Amniotic epithelial cell (primary cell): ENCODE measurements at regions not wholly inside any gene's neighbourhood (a gene's known extent, or its start where the extent isn't known, plus 50 kb on each side); places are given as distances from the start of the nearest gene placed in this dataset.

Experiments
- DNase-seq: peaks from one replicate; pipeline ENCODE4 v3.0.0-alpha.2; 2010; ENCODE audit warnings: low read depth

DNA sequence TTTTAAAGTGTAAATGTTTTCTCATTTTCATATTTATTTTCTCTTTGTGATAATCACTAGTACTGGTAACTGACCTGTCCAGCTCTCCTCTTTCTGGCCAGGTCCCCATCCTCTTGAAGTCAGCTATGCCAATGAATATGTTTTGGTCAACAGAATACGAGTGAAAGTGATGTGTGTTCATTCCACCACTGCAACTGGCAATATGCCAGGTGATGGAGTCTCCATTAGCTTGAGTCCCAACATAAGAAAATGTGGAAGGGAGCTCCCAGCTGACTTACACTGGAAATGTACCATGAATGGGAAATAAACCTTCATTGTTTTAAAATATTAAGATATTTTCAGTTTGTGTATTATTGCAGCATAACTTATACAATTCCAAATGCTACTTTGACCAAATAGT is 75.8 kb downstream of the CCDC34 start:
- no peak for DNase-seq

DNA sequence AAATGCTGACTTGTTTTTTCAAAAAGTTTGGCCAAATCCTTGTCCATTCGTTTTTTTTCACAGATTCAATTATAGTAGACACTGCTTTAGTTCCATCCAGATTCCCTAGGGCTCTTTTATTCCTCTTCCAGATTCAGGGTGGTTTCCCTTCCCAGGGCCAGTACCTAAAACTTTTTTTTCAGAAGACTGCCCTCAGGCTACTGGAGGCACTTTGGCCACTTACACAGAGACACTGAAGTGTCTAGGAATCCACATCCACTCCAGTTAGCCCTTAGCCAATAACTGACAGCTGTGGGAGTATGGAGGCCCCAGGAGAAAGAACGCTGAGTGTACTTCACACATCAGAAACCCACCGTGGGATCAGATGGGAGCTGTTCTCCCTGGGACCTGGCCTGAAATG is 77.3 kb downstream of the CCDC34 start:
- no peak for DNase-seq

DNA sequence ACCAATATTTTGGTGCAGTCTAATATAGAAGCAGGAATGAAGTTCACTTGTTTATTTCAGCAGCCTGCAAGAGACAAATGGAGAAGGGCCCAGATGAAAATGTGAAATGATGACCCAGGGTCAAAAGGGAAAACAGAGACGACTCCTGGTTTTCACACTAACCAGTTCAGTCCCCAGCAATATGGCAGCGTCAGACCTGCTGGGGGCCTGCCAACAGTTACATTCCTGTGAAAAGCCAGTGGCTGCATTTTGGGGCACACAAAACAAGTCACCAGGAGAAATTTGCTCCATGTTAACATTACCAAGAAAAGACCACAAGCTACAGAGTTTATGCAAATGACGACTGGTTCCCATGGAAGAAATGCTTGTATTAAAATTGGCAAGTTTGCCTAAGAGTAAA is 80.2 kb downstream of the CCDC34 start:
- DNase-seq: peak; percentile 10

DNA sequence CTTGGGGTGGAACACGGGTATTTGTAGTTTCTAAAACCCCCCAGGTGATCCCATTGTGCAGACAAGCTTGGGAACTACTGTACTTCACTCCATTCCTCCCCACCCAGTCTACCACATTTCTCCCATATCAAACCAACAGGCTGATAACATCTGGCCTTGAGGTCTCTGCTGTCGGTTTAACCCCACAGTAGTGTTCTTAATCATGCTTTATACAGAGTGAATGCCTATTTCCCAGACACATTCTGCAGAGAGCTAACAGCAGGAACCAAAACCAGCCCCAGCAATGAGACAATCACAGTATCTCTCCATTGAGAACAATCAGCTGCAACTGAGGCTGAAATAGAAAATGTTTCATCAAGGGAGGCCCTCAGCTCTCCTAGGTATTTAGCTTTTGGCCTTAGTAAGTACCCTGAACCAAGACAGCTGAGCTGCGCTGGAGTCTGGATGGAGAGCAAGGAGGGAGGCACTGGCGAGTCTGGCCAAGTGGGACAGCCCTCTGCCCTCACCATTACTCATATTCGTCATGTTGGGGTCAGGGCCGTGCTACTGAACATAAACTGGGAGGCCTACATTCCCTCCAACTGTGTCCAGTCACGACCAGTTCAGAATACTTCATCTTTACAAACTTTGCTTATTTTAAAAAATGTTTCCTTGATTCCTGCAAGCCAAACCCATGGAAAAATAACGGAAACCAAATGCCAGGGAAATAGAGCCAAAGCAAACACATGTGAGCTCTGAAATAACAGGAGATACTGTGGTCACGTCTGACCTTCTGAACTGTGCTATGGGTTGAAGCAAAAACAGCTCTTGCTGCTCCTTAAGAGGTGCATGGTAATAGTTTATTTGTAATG is 81.0 kb downstream of the CCDC34 start:
- DNase-seq: peak; percentile 87

DNA sequence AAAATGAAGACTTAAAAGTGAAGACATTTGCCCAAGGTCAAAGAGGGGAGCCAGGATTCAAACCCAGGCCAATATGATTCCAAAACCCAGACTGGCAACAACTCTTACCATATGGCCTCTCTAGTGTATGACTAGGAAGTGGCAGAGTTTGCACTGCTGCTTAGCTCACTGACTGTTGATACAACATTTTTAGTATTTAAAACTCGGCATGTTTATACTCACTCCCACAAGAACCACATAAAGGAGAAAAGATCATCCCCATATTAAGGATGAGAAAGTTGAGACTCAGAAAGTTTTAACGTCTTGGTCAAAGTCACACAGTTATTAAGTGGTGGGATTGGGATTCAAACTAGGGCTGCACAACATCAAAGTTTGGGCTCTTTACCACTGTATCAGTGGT is 81.7 kb downstream of the CCDC34 start:
- peak; percentile 9 for DNase-seq

DNA sequence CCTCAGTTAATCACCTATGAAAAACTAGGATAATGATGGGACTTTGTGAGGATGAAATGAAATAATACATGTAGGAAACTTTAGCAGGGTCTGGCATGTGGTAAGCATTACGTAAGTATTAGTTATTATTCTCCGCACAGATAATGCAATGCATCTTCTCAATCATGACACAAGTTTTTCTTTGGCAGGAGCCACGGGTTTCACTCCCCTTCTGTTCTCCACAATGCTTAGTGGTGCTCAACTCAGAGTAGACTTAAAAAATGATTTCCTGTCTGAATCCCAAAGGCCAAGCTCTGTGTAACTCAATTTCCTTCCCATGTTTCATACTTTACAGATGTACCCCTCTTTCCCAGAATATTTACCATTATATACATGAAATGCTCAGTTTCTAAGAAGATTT is 82.9 kb downstream of the CCDC34 start:
- DNase-seq: peak; percentile 69

DNA sequence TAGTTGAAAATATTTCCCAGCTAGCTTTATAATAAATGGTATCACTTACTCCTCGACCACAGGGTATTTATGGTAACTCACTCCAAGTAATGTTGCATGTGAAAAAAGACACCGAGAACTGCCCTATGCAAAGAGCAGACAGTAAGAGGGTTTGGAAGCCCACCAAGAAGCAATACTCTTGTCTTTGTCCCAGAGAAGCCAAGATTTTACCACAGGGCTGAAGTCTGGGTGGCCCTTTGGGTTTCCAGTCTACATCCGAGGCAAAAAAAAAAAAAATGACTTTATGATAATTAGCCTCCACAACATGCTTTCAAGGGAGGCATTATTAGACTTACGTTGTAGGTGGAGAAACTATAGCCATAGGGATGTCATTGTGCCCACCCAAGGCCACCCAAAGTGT is 83.6 kb downstream of the CCDC34 start:
- no peak for DNase-seq

DNA sequence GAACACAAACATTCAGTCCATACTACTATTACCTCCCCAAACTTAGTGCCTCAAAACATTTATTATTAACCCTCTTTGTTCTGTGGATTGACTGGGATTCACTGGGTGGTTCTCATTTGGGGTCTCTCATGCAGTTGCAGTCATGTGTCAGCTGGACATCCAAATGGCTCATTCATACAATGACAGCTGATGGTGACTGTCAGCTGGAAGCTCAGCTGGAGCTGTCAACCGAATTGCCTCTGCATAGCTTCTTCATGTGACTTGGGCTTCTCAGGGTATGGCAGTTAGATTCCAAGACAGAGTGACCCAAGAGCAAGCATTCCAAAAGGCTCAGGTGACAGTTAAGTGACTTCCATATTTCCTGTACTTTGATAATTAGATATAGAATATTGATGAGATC is 85.2 kb downstream of the CCDC34 start:
- DNase-seq: no peak

DNA sequence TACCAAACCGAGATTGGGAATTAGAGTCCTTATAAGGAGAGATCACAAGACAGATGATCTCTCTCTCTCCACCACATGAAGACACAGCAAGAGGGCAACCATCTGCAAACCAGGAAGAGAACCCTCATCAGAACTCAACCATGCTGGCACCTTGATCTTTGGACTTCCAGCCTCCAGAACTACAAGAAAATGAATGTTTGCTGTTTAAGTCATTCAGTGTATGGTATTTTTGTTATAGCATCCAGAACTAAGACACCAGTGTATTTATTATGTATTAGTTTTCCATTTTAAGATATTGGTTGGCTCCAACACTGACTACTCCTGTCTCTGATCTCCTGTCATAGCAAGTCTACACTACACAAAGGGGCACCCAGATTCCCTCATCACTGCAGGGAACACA is 86.9 kb downstream of the CCDC34 start:
- DNase-seq: no peak

DNA sequence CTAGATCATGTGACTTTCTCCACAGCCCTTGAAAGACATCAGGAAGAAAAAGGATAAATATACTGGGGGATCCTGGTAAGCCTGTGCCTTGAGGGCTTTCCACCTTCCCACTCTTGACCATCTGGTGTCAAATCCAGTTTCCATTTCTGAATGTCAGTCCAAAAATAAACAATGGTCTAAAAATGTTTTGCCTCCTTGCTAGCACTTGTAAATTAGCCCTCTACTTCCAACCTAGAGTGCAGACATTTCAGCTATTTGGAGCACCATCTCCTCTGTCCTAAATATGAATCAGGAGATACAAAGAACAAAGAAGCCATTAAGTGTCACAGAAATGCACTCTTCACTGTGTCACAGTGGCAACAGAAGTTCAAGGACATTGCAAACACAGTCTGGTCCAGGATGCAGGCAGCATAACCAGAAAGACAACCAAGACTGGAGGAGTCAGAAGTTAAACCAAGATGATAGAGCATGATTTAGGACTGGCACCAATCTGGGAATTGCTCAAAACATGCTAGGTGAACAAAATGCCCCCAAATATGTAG is 88.1 kb downstream of the CCDC34 start:
- DNase-seq: no peak

DNA sequence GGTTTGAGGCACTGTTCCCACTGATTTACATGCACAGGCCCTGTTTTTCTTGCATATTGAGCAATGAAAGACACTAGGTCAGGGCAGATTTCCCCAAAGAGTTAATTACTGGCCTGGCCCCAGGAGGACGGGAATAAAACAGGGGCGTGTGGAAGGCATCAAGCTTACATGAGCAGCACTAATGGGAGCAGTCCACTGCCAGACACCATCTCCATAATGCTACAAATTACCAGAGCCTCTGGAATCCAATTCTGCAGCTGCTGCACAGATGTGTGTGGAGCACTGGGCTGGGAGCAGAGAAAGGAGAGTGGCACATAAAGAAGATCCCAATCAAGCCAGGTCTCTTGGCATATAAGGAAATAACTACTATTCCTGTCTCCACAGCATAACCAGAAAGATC is 96.9 kb downstream of the CCDC34 start:
- DNase-seq: no peak

DNA sequence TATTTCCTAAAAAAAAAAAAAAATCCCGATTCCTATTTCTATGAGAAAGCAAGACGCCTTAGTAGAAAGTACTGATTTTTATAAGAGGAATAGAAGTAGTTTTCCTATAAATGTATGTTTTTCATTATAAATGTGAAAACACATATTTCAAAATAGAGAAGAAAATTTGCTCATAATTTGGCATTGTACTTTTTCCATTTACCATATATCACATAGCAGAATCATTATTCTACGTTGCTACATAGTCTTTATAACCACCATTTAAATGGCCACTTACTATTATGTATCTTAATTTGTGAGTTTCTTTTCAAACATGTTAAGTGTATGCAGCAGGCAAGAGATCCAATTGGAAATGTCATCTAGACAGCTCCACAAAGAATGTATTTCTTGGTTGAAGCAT is 99.0 kb downstream of the CCDC34 start:
- no peak for DNase-seq

DNA sequence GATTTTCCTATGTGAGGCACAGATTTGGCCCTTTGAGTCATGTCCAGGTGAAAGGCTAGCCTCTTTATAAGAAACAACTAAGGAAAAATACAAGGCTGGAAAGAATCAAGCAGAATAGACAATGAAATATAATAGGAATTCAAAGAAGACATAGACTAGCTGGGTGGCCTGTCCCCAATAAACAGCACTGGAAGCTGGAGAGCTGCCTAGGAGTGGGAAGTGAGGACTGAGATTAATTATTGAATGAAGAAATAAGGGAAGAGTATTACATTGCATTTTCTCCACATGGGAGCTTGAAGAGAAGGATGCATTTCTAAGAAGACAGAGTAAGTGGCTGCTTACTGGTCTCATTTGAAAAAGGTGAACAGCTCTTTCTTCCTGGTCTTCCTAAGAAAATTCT is 100.0 kb downstream of the CCDC34 start:
- DNase-seq: no peak

DNA sequence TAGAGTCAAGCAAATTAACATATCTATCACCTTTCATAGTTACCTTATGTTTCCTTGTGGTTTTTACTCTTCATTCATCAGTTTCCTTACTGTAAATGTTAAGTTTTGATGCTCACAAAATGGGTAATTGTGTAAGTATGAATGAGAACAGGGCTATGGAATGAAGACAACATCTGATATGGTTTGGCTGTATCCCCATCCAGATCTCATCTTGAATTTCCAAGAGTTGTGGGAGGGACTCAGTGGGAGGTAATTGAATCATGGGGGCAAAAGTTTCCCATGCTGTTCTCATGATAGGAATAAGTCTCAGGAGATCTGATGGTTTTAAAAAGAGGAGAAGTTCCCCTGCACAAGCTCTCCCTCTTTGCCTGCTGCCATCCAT is 107.6 kb downstream of the CCDC34 start:
- DNase-seq: peak; percentile 76

DNA sequence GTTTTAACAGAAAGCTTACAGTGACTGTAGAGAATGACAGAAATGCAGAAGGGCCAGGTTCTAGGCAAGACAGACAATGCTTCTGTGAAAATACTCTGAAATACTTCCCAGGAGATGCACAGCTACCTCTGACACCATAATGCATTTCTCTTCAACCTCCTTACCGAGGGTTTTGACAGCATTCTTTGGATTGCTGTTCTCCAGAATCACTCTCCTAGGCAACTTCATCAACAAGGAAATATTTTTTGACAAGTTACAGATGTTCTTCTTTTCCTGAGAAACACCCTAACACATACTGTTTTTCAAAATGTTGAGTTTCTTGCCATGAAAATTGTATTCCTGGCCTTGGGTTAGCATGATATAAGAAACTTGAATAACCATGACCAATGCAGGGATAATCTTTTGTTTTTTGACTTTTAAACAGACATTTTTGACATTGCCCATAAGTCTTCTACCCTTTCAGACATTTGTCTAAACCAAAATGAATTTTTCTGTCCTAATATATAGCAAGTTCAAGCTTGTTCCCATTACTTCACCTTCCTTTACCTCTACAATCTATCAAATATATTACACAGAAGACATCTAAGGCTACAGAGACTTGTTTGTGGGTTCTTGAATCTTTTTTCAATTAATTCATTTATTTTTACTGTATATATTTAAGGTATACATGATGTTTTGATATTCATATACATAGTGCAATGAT is 108.1 kb downstream of the CCDC34 start:
- DNase-seq: peak; percentile 77

DNA sequence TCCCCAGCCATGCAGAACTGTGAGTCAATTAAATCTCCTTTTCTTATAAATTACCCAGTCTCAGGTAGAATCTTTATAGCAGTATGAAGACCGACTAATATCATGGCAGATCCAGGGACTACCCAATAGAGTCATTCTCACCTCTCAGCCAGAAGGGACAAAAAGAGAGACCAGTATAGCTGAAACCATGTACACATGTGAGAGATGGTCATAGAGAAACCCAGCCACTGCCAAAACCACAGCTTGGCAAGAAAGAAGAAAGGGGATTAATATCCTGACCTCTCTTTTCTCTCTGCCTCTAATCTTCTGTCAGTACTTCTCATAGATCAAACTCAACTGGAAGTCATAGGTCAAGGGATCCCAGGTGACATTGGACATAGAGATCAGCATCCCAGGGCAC is 109.8 kb downstream of the CCDC34 start:
- peak; percentile 40 for DNase-seq

DNA sequence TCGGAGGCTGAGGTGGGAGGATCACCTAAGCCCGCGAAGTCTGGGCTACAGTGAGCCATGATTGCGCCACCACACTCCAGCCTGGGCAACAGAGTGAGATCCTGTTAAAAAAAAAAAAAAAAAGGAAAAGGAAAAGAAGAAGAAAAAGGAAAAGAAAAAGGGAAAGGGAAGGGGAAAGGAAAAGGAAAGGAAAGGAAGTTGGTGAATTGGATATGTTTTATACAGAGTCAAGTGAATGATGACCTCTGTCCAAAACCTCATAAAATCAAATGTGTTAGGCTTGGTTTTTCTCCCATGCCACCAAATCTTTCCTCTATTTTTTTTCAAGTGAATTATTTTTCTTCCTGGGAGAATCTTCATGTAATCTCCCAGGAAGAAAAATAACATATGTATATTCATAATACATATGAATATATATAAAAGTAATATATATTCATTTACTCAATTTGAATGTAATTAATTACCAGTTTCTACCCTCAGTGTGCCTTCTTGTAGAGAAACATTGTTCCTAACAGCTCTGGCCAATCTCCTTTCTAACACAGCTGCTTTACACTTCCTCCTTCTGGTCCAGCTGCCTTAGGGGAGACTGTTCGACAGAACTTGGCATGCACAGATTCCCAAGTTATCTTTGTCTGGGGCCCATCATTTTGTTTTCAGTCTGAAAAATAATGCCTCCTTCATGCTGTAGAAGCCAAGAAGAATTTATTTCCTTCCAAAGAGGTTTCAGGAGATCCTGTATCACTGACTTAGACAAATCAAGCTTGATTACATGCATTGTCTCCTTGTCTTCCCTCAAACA is 111.9 kb downstream of the CCDC34 start:
- DNase-seq: no peak

DNA sequence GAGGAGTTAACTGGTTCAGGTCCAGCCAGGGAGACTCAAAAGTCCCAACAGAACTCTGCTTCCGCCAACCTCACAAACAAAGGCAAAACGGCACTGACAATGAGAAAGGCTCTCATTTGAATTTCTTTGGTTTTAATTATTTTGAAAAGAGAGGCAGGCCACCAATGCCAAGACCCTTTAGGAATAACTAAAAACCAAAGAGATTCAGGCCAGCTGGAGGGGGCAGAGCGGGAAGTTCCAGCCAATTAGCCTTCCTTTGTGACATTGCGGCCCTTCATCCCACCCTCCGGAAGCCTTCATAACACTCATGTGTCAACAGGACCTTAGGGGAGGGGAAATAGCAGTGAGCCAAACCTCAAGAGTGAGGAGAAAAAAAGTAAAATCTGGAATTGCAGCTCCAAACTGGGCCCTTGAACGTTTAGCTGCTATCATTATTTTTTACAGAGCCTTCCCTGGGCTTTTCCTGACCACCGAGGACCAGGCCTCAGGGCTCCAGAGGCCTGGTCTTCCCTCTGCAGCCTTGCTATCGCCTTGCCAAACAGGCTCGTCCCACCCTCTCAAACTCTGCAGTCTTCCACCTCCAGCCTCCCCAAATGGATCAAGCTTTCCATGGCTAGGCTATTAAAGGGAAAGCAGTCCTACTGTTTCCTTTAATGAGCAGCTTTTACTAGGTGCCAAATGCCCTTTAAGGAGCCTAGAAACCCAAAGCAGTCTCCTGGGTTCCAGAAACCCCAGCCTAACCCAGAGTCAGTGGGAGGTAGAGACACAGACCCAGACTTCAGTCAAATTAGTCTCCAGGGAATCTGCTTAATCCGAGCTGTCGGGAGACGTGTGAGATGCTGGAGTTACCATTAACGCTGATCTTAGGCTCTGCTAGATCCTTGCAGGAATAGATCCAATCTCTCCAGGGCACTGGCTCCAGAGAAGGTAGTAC is 114.2 kb downstream of the CCDC34 start:
- DNase-seq: no peak

DNA sequence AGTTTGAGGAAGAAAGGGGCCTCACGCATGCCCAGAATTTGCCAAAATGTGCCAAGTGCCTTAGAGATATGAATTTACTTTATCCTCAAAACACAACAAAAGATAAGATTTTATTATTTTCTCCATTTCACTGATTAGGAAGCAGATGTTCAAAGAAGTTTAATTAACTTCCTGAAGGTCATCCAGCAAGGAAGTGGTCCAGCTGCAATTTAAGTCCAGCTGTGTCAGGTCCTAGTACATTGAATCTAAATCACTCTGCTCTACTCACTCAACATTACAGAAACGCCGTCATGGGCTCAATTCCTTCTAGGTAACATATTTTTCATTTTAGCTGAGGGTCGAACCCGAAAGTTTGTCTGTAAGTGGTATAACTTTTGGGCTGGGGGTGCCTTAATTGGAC is 115.4 kb downstream of the CCDC34 start:
- no peak for DNase-seq

DNA sequence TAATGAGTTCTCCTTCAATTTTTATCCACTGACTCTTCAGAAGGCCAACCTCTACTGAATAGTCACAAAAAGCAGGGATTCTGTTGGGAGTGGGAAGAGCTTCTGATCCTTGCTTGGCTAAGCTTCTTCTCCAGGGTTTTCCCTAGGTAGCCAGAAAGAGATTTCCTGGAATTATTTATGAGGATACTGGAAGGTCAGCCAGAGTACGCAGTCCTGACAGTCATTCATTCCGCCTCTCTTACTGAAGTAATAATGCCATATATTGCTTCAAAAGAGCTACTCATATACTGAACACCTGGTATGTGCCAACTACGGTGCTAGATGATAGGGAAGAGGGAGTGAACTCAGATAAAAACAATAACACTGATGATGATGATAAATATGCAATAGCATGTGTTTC is 116.1 kb downstream of the CCDC34 start:
- no peak for DNase-seq

DNA sequence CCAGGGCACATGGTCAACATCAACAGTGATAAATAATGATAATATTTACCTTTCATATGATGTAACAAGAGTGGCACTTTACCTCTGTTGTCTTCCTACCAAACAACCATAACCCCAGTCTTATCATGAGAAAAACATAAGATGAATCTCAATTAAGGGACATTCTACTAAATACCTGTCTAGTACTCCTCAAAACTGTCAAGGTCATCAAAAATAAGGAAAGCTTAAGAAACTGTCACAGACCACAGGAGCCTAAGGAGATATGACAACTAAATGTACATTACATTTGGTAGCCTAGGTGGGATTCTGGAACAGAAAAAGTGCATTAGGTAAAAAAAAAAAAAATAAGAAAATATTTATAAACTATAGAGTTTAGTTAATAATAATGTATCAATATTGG is 118.1 kb downstream of the CCDC34 start:
- no peak for DNase-seq

DNA sequence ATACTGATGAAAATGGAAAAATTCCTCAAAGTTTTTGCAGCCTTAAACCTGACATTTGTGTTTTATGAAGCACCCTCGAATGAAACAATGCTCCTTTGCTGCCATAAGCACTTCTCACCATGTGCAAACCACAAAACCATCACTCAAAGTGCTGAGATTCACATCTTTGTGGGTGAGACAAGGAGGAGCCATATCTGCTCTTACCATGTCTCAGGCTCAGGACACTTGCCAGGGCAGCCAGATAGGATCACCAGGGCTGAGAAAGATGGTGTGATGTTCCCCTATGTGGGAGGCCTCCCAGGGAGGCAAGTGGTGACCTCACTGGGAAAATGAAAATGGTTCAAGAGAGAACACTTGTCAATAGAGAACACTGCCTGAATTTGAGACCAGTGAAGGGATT is 120.4 kb downstream of the CCDC34 start:
- DNase-seq: peak; percentile 77
